ENCODE measurements at regions not wholly inside any gene's neighbourhood (a gene's known extent, or its start where the extent isn't known, plus 50 kb on each side); places are given as distances from the start of the nearest gene placed in this dataset.
"Not testable (repeated sequence)": the region's sequence is repeated elsewhere in the genome, so short reads cannot be mapped to it uniquely, and the experiment has no call there.

GRCh38 chrX:150088766-150089518, 150.7 kb upstream of the EOLA2 start:
- ATAC-seq (ENCODE audit: insufficient read depth, low FRiP score), result no peak
- WGBS, 2 donors, result 91 to 95% methylated on average over 5 of the region's 5 CpGs

GRCh38 chrX:150091300-150091699, 153.0 kb upstream of the EOLA2 start:
- not testable (repeated sequence) for H3K4me1 ChIP-seq (ENCODE audit: control insufficient read depth in 5 of 5, insufficient read depth in 5 of 5, low read length in 5 of 5); DNase-seq; H3K9me3 ChIP-seq (ENCODE audit: control insufficient read depth in 4 of 4, insufficient read depth in 3 of 4, low read length in 3 of 4); H3K27ac ChIP-seq (ENCODE audit: low read depth in 1 of 2, low read length in 1 of 2); H3K9ac ChIP-seq (ENCODE audit: insufficient read depth in 1 of 2, low read length in 2 of 2); H3K27me3 ChIP-seq (ENCODE audit: control insufficient read depth in 3 of 3, insufficient read depth in 3 of 3, low read length in 2 of 3); H3K4me3 ChIP-seq; ATAC-seq (ENCODE audit: insufficient read depth, low FRiP score); H3K36me3 ChIP-seq (ENCODE audit: control insufficient read depth in 4 of 4, insufficient read depth in 4 of 4, low read length in 4 of 4)
- 89 to 97% methylated on average over 3 to 4 of the region's 4 CpGs for whole genome bisulfite sequencing, 2 donors

More at GRCh38 chrX:150088766-150089518, 150.7 kb upstream of the EOLA2 start:
- H3K4me1 ChIP-seq (ENCODE audit: control insufficient read depth in 5 of 5, insufficient read depth in 5 of 5, low read length in 5 of 5), result peaks cover 0 to 7% (median 2%) of the 10 kb centered on the region in 5 donors
- no peak for TF ChIP-seq CTCF (IDR thresholded peaks at IDR 0.05; ENCODE audit: control extremely low read depth, extremely low read depth)
- no peak for DNase-seq
- no peaks in the 10 kb centered on the region for H3K27me3 ChIP-seq (ENCODE audit: control insufficient read depth in 3 of 3, insufficient read depth in 3 of 3, low read length in 2 of 3)
- H3K9me3 ChIP-seq (ENCODE audit: control insufficient read depth in 4 of 4, insufficient read depth in 3 of 4, low read length in 3 of 4), result no peaks in the 10 kb centered on the region
- H3K4me3 ChIP-seq, result no peak overlapping the region
- no peak overlapping the region for H3K9ac ChIP-seq (ENCODE audit: insufficient read depth in 1 of 2, low read length in 2 of 2)
- no peak overlapping the region for H3K27ac ChIP-seq (ENCODE audit: low read depth in 1 of 2, low read length in 1 of 2)
- H3K36me3 ChIP-seq (ENCODE audit: control insufficient read depth in 4 of 4, insufficient read depth in 4 of 4, low read length in 4 of 4), result no peaks in the 10 kb centered on the region

- no peak overlapping the region for H3K4me3 ChIP-seq
- WGBS, 2 donors, result 47 to 83% methylated on average over 4 of the region's 4 CpGs
- ATAC-seq (ENCODE audit: insufficient read depth, low FRiP score) (no peak), DNase-seq (peak in 1 of 3 donors; percentile 19)
- TF ChIP-seq CTCF (IDR thresholded peaks at IDR 0.05; ENCODE audit: control extremely low read depth, extremely low read depth), result no peak
- H3K4me1 ChIP-seq (ENCODE audit: control insufficient read depth in 5 of 5, insufficient read depth in 5 of 5, low read length in 5 of 5), result peaks cover 0 to 2% (median 0%) of the 10 kb centered on the region in 5 donors
- H3K9me3 ChIP-seq (ENCODE audit: control insufficient read depth in 4 of 4, insufficient read depth in 3 of 4, low read length in 3 of 4), result peaks cover 0 to 1% (median 0%) of the 10 kb centered on the region in 4 donors
- H3K9ac ChIP-seq (ENCODE audit: insufficient read depth in 1 of 2, low read length in 2 of 2), result no peak overlapping the region
- H3K27ac ChIP-seq (ENCODE audit: low read depth in 1 of 2, low read length in 1 of 2), result no peak overlapping the region
- H3K36me3 ChIP-seq (ENCODE audit: control insufficient read depth in 4 of 4, insufficient read depth in 4 of 4, low read length in 4 of 4), result no peaks in the 10 kb centered on the region
- H3K27me3 ChIP-seq (ENCODE audit: control insufficient read depth in 3 of 3, insufficient read depth in 3 of 3, low read length in 2 of 3), result no peaks in the 10 kb centered on the region
Measured at GRCh38 chrX:150092549-150092948, 154.3 kb upstream of the EOLA2 start.

DNA sequence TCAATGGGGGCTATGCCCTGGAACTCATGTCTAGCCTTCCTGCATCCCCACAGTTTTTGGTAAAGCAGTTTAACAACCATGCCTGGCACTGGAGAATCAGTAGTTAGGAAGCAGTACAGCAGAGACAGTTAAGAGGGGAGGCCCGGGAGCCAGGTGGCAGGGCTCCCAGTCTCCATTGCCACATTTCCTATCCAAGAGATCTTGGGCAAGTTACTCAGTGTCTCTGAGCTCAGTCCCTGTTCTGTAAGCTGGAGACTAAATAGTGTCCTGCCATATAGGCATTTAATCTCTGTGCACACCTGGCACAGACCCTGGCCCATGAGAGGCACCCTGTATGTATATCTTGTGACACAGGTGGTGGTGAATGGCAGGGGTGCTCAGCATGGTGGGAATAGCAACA, 156.1 kb upstream of the EOLA2 start:
- no peak overlapping the region for H3K4me3 ChIP-seq
- H3K9ac ChIP-seq (ENCODE audit: insufficient read depth in 1 of 2, low read length in 2 of 2), result no peak overlapping the region
- WGBS, 2 donors, result 42 to 50% methylated on average over 1 of the region's 1 CpG
- DNase-seq, result no peak
- TF ChIP-seq CTCF (IDR thresholded peaks at IDR 0.05; ENCODE audit: control extremely low read depth, extremely low read depth), result no peak
- H3K4me1 ChIP-seq (ENCODE audit: control insufficient read depth in 5 of 5, insufficient read depth in 5 of 5, low read length in 5 of 5), result peaks cover 0 to 7% (median 0%) of the 10 kb centered on the region in 5 donors
- H3K27ac ChIP-seq (ENCODE audit: low read depth in 1 of 2, low read length in 1 of 2), result no peak overlapping the region
- peaks cover 0 to 1% (median 0%) of the 10 kb centered on the region in 4 donors for H3K9me3 ChIP-seq (ENCODE audit: control insufficient read depth in 4 of 4, insufficient read depth in 3 of 4, low read length in 3 of 4)
- no peaks in the 10 kb centered on the region for H3K36me3 ChIP-seq (ENCODE audit: control insufficient read depth in 4 of 4, insufficient read depth in 4 of 4, low read length in 4 of 4)
- ATAC-seq (ENCODE audit: insufficient read depth, low FRiP score), result no peak
- no peaks in the 10 kb centered on the region for H3K27me3 ChIP-seq (ENCODE audit: control insufficient read depth in 3 of 3, insufficient read depth in 3 of 3, low read length in 2 of 3)
